ENCODE measurements at regions not wholly inside any gene's neighbourhood (a gene's known extent, or its start where the extent isn't known, plus 50 kb on each side); places are given as distances from the start of the nearest gene placed in this dataset.
"Not testable (repeated sequence)": the region's sequence is repeated elsewhere in the genome, so short reads cannot be mapped to it uniquely, and the experiment has no call there.

DNA sequence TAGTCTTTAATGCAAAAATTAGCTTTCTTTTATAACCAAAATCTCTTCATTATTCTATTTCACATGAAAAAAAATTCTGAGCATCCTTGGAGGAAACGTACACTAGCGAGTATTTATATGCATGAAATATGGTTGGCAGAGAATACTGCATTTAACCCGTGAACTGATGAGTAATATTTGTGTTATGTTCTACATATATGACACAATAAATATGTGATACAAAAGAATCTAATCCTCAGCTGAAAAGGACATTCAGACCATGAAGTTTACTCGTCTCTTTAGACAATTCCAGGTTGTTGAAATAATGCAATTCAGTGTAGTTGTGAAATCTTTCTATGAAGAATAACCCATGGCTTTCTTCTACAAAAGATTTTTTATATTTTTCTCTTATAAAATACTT lies 524.8 kb upstream of the MAN1A1 start:
- DNase-seq (ENCODE audit: low spot score) = no peak

DNA sequence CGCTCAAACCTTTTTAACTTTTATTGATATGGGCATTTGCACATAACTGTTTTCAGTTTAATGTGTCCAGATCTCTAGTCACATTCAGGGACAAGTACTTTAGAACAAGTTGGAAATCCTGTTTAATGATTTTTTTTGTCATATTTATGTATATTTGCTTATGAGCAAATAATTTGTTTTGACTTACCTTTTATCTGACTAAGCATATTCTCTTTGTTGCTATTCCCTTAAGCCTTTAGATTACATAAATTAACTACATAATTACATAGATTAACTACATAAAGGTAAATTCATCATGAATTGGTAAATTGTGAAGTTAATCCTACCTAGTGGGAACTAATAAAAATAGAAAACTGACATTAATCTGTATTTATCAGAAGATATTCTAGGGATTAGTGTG lies 523.5 kb upstream of the MAN1A1 start:
- no peak for DNase-seq (ENCODE audit: low spot score)

DNA sequence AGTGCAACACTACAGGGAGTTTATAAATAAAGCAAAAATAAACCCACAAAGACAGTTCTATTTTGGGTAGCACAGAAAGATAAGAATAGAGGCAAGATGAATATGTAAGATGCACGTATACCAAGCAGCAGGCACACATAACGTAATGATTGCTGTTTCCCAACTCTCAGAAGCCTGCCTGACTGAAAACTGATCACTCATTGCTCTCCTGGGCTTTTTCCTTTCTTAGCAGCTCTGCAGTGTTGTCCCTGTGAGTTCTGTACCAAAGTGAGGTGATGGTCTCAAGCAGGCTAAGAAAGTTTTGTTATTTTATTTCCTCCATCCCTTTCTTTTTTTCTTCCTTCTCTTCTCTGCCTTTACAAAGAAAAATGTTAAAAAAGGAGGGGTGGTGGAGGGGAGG lies 522.0 kb upstream of the MAN1A1 start:
- DNase-seq (ENCODE audit: low spot score) = no peak

DNA sequence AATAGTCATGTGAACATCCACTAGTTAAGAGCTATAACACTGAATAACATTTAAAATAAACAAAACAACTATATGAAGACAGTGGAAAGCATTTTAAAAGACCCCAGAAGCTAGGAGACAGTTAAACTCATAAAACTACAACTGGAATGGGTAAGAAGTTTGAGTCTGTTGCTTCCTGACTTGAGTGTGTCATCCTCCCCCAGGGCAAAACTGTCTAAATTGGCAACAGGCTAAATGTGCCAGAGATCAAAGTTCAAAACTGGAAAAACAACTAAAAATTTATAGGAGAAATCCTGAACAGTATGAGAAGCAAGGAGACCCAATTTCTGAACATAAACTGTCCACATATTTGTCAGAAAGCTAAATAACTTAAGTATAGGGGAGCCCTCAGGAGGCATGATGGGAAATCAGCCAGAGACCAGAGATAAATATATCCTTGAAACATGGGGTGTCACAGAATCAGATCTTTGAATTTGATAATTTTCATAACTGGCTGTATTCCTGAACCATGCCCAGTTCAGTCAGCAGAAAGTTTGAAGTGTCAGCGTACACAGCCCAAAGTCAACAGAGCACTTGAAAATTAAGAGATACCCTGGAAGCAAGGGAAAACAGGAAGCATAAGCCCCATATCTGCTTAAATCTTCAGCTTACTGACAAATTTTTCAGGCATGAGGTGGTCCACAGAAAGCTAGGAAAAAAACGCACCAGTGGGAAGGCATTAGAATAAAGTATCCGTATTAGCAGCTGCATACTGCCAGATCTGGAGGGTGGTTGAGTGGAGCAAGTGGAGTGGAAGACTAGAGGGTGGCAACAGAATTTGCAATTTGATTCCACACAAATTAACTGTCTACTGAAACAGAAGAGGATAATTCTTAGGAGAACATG lies 516.1 kb upstream of the MAN1A1 start:
- no peak for DNase-seq (ENCODE audit: low spot score)

DNA sequence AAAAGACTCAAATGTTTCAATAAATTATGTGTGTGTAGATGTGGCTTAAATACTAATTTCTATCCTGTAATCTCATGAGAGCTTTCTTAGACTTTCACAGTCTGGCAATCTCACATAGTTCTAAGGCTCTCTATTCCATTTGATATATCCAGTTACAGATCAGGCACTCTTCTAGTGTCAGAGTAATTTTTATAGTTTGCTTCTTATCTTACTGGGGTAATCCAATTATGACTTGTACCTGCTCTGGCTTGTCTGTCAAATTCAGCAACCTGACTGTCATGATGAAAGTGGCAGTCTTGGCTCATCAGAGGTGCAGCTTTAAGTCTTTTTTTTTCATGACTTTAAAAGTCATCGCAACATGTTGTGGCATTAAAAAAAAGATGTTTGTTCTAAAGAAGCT lies 513.2 kb upstream of the MAN1A1 start:
- no peak for DNase-seq (ENCODE audit: low spot score)

DNA sequence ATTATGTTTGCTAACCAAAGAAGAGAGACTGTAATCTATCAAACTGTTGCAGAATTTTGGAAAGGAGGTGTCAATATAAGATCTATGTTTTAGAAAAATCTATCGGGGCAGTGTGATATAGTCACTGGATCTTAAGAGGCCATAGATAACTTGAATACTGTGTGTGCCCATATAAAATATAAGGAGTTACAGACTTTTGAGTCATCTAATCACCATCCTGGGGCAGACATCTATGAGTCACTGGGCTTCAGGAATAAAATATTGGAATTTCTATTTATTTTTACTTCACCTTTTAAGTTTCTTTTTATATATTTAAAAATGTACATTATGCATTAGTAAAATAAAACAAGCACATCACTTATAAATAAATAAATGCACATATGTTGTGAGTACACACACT lies 509.3 kb upstream of the MAN1A1 start:
- no peak for DNase-seq (ENCODE audit: low spot score)

DNA sequence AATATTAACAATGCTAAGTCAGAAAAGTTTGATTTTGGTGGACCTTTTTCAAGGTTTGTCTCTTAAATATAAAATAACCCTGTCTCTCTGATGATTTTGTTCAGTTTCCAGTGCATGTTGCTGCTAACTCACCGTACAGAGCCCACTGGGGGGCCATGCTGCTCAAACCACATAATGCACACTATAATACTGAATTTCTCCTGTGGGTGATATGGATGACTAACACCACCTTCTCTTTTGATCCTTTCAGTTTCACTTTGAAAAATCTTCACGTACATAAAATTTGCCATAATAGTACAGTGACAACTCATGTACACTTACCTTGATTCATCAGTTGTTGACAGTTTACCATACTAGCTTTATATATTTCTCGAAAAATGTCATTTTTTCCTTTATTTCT lies 506.6 kb upstream of the MAN1A1 start:
- peak; percentile 16 for DNase-seq (ENCODE audit: low spot score)

DNA sequence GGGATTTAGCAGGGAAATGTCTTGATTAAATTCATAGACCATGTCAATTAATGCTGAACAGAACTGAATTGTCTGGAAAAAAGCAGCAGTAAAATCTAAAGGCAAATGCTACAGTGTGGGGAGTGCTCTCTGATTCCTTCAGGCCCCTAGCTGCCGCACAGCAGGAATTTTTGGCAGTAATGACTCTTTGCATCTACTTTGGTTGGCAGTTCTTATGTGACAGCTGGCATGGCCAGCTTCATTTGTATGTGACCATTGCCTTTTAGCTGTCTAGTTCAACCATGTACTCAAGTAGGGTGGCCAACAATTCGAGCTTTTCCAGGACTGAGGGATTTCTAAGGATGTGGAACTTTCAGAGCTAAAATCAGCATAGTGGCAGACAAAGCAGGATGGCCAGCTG lies 499.1 kb upstream of the MAN1A1 start:
- DNase-seq (ENCODE audit: low spot score) = no peak

DNA sequence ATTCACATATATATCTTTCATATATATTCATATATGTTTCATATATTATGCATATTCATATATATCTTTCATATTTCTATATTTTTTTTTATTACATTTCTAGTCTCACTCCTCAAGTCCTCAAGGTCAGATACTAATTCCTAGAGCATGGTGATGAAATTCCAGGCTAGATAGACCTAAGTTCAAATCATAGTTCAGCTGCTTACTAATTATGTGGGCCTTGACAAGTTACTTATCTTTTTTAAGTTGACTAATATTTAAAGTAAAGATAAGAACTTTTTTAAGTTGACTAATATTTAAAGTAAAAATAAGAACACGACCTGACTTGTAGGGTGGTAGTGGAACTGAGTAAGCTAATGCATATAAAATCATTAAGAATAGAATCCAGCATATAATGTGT lies 495.6 kb upstream of the MAN1A1 start:
- no peak for DNase-seq (ENCODE audit: low spot score)

DNA sequence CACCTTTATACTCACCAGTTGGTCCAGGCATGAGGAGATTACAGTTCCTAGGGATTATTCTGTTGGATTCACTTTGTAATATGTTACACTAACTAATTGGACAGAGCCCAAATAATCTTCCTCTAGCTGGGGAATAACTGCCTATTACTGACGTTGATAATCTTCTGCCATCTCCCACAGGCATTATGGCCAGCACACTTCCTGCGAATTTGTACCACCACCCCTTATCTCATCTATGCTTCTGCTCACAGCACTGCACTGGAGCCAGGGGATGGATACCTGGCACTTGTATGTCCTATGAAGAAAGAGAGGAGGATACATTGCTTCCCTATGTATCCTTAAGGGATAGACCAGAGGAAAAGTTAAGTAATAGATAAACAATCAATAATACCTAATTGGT lies 494.8 kb upstream of the MAN1A1 start:
- DNase-seq (ENCODE audit: low spot score) = no peak

DNA sequence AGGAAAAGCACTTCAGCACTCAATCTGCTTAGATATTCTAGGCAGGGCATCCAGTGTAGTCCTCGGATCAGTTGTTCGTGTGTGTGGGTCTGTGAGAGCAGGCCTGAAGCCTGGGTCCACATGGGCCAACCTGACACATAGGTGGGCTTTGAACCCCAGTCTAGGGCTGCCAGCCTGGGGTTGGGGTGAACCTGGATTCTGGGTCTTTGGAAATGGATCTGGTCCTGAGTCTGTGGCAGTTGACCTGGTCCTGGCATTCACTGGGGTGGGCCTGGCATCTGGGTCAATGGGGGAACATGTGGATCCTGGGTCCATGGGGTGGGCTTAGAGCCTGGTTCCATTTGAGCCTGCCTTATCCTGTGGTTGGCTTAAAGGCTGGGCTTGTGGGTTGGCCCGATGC lies 492.6 kb upstream of the MAN1A1 start:
- no peak for DNase-seq (ENCODE audit: low spot score)

DNA sequence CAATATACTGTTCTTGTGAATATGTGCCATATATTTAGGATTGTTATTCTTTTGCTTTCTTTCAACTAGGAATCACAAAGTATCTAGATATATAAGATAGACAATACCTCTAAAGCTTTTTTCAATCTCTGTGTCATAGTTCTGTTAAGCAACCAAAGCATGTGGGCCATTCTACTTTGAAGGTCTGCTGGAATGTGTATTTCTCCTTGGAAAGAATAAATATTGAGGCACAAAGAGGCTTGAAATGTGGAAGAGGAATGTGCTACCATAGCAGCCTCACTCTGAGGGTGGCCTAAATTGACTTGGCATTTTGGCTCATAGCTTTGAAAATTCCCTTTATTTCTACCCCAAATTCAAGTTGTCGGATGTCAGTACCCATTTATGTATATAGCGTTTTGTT lies 488.5 kb upstream of the MAN1A1 start:
- DNase-seq (ENCODE audit: low spot score) = no peak

DNA sequence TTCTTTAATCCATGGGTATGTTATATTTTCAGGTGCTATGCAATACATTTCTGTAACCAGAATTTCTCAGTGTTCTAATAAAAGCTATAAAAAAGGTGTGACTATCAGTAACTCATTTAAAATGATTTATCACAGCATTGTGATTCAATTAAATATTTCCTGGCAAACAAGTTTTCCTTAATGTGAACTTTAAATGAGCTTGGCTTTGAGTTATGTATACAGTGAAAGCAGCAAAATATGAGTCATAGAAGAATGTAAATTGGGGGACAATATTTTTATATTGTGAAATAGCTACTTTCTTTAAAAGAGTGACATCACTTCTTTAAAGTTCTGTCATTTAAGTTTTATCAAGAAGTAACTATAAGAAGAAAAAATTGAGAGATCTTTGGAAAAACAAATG lies 484.9 kb upstream of the MAN1A1 start:
- no peak for DNase-seq (ENCODE audit: low spot score)

DNA sequence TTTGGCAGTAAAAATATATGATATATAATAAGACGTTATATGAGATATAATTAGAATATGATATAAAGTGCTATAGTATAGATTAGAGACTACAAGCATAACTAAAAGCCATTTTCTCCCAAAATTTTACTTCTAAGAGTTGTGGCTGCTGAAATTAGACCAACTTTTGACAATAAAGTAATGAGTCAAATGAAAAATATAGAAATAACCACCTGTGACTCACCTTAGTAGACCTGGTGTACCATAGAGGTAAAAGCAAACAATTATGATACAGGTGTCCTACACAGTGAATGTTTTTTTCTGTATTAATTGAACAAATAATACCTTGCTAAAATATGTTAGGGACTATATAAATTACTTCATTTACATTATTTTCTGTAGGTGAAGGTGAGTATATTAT lies 482.9 kb upstream of the MAN1A1 start:
- DNase-seq (ENCODE audit: low spot score) = no peak

DNA sequence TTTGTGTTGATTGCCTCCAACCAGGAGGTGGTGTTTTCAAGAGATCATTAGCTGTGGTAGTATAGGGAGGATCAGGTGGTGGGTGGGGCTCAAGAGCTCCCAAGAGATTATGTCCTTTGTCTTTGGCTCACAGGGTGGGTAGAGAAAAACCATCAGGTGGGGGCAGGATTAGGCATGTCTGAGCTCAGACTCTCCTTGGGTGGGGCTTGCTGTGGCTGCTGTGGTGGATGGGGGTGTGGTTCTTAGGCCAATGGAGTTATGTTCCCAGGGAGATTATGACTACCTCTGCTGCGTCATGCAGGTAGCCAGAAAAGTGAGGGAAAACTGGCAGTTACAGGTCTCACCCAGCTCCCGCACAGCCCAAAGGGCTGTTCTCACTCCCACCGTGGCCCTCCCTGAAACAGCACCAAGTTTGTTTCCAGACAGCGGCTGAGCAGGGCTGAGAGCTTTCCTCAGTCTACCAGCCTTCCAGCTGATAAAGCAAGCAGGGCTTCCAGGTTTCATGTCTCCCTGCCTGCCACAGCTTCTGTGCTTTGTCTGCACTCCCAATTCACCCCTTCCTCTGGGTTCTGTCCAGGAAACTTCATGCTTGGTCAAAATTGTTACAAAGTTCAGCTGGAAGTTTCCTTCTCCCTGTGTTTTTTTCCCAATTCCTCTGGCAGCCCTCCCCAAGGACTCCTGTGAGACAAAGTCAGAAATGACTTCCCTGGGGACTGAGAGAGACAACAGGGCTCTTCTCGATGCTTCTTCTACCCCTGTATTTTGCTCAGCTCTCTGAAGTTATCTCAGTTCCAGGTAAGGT lies 481.1 kb upstream of the MAN1A1 start:
- DNase-seq (ENCODE audit: low spot score) = peak; percentile 63

DNA sequence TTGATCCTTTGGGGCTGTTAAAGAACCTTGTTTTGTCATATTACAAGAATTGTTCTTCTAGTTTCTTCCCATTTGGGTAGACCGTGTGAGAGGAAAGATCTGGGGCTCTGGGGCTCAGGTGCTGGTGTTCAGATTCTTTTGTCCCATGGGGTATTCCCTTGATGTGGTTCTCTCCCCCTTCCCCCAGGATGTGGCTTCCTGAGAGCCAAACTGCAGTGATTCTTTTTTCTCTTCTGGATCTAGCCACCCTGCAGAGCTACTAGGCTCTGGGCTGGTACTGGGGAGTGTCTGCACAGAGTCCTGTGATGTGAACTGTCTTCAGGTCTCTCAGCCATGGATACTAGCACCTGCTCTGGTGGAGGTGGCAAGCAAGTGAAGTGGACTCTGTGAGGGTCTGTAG lies 480.5 kb upstream of the MAN1A1 start:
- DNase-seq (ENCODE audit: low spot score) = peak; percentile 36

DNA sequence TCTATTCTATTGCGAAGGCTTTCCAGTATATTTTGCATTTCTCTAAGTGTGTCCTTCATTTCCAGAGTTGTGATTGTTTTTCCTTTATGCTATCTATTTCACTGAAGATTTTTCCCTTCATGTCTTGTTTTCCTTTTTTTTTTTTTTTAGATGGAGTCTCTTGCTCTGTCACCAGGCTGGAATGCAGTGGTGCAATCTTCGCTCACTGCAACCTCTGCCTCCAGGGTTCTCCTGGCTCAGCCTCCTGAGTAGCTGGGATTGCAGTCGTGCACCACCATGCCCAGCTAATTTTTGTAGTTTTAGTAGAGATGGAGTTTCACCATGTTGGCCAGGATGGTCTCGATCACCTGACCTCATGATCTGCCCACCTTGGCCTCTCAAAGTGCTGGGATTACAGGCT lies 479.9 kb upstream of the MAN1A1 start:
- not testable (repeated sequence) for DNase-seq (ENCODE audit: low spot score)

DNA sequence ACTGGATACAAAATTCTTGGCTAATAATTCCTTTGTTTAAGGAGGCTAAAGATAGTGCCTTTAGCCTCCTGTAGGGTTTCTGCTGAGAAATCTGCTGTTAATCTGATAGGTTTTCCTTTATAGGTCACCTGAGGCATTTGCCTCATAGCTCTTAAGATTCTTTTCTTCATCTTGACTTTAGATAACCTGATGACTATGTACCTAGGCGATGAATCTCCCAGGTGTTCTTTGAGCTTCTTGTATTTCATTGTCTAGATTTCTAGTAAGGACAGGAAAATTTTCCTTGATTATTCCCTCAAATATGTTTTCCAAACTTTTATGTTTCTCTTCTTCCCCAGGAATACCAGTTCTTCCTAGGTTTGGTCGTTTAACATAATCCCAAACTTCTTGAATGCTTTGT lies 479.4 kb upstream of the MAN1A1 start:
- DNase-seq (ENCODE audit: low spot score) = no peak

DNA sequence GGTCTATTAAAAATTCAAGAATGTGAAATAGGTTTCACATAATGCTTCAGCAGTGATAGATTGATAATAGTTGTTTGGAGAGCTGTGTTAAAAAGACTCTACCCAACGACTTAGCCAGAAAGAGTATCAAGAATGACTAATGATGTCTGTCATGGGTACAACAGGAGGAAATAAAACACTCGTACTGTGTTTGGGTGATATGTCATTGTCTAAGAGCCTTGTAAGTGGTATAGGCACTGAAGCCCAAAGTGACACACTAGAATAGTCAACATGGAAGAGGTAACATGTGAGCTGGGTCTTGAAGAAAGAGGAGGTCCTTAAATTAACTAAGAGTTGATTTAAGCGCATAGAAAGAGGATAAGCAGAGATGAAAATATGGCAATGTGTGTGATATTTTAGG lies 471.8 kb upstream of the MAN1A1 start:
- DNase-seq (ENCODE audit: low spot score) = no peak

DNA sequence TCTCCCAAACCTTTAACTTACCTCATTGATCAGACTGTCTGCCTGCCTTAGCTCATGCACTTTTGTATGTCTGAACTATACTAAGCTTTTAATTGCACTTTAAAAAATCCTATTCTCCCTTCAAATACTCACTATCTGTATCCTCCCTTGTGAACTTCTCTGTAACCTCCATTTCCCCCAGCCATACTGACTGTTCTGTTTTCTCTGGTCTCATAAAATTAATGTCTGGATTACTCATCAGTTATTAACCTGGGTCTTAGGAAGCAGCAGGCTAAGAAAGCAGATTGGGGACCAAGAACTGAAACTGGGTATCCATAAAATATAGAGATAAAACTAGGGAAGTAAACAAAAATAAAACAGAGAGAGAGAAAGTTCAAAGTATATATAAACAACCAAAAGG lies 469.3 kb upstream of the MAN1A1 start:
- no peak for DNase-seq (ENCODE audit: low spot score)

DNA sequence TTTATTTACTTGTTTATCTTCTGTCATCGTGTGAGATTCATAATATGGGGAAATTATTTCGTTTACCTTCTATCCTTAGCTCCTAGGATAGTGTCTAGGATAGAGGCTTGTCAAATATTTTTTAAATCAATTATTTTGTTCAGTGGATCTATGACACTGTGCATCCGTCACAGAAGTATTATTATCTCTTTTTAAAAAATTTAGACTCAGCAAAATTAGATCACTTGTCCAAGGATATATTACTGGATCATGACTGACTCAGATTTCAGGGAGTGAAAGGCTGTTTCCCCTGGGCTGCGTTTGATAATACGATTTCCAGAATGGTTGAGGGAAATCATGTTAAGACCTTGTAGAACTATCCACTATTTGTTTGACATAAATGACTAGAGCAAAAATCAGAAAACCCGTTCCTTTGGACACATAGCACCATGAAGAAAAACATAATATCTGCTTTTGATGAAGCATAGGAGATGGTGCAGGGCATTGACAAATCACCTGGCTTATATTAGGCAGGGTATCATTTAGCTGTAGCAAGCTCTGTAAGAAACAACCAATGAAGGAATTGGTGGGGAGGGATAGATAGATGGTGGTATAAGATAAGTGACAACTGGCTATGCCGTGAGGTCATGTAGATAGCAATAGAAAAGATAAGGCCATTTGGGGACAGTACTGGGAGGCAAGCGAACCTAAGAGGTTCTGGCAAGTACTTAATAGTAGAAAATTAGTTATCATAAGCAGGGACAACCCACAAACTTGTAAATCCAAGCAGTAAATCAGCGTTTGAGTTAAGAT lies 465.2 kb upstream of the MAN1A1 start:
- no peak for DNase-seq (ENCODE audit: low spot score)

DNA sequence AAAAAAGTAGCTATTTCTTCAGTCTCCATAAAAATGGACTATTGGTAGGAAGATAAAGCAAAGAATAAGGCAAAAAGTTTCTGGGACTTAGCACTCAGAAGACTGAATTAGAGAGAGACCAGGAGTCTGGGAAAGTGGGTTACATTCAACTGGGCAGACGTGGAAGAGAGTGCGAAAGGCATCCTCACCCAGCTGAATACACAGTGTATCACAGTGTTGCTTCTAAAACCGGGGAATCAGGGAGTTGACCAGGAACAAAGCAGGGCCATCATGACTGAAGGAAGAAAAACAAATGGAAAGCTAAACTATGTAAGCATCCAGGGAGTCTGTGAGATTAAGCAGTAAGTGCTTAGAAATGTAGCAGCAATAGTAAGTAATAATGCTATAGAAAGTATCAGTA lies 452.9 kb upstream of the MAN1A1 start:
- no peak for DNase-seq (ENCODE audit: low spot score)

DNA sequence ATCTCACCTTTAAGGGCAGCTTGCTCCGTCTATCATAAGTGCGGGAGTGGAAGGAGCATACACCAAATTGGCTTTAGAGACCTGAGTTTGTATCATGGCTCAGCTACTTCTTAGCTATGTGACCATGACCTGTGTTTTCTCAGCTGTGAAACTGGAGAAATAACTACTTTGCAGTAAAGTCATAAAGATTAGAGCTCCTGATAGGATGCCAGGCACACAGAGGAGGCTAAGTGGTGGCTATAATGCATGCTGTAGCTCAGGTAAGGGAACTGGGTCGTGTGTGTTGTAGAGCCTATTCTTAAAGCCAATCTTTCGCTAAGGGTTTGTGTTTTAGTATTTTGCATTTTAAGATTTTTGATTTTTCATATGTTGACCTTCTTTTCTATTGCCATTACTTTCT lies 451.5 kb upstream of the MAN1A1 start:
- DNase-seq (ENCODE audit: low spot score) = no peak

All from SW480 (cell line).